ENCODE measurements at regions not wholly inside any gene's neighbourhood (a gene's known extent, or its start where the extent isn't known, plus 50 kb on each side); places are given as distances from the start of the nearest gene placed in this dataset.

- ATAC-seq: no peak
- Mint-ChIP-seq H3K4me3 (no peak overlapping the region), H3K9me3 (no peaks in the 10 kb centered on the region), H3K27me3 (no peaks in the 10 kb centered on the region), H3K27ac (no peak overlapping the region), H3K36me3 (ENCODE audit: low read depth) (no peaks in the 10 kb centered on the region), H3K4me1 (ENCODE audit: low read depth) (no peaks in the 10 kb centered on the region)
- ChIA-PET POLR2A (no interaction called here), CTCF (no interaction called here)
- DNase-seq: no peak
- no peak for TF ChIP-seq CTCF (IDR thresholded peaks at IDR 0.05)
- intact Hi-C loops (cut with micrococcal nuclease): no loop called here
Observed at GRCh38 chr6:51472745-51473487, 614.5 kb downstream of the PKHD1 start.

GRCh38 chr6:51474022-51474975, 613.1 kb downstream of the PKHD1 start:
- Mint-ChIP-seq H3K36me3 (ENCODE audit: low read depth) (no peaks in the 10 kb centered on the region), H3K4me3 (no peak overlapping the region), H3K27me3 (no peaks in the 10 kb centered on the region), H3K4me1 (ENCODE audit: low read depth) (no peaks in the 10 kb centered on the region), H3K9me3 (no peaks in the 10 kb centered on the region), H3K27ac (no peak overlapping the region)
- no peak for ATAC-seq
- intact Hi-C loops (cut with micrococcal nuclease): no loop called here
- CTCF ChIA-PET: no interaction called here
- no peak for DNase-seq
- POLR2A ChIA-PET: no interaction called here
- no peak for TF ChIP-seq CTCF (IDR thresholded peaks at IDR 0.05)

GRCh38 chr6:51477711-51478311, 609.6 kb downstream of the PKHD1 start:
- POLR2A ChIA-PET: no interaction called here
- no peak for ATAC-seq
- no peak for TF ChIP-seq CTCF (IDR thresholded peaks at IDR 0.05)
- no peak overlapping the region for H3K27ac Mint-ChIP-seq
- no peaks in the 10 kb centered on the region for H3K4me1 Mint-ChIP-seq (ENCODE audit: low read depth)
- CTCF ChIA-PET: no interaction called here
- intact Hi-C loops (cut with micrococcal nuclease): no loop called here
- H3K4me3 Mint-ChIP-seq: no peak overlapping the region
- DNase-seq: no peak
- no peaks in the 10 kb centered on the region for H3K36me3 Mint-ChIP-seq (ENCODE audit: low read depth)
- H3K27me3 Mint-ChIP-seq: no peaks in the 10 kb centered on the region
- H3K9me3 Mint-ChIP-seq: peaks cover 2% of the 10 kb centered on the region

GRCh38 chr6:51479296-51479695, 608.1 kb downstream of the PKHD1 start:
- CTCF ChIA-PET: no interaction called here
- POLR2A ChIA-PET: interaction anchor here (0.8 kb wide), 1 partner anchor 22 kb away, joined by 4 read pairs; no protein-coding TSS in a partner anchor

More at GRCh38 chr6:51479296-51479695, 608.1 kb downstream of the PKHD1 start:
- no peak for ATAC-seq
- Mint-ChIP-seq H3K36me3 (ENCODE audit: low read depth) (no peaks in the 10 kb centered on the region), H3K4me3 (no peak overlapping the region), H3K27ac (no peak overlapping the region), H3K9me3 (peaks cover 4% of the 10 kb centered on the region), H3K27me3 (no peaks in the 10 kb centered on the region), H3K4me1 (ENCODE audit: low read depth) (no peaks in the 10 kb centered on the region)
- DNase-seq: no peak
- intact Hi-C loops (cut with micrococcal nuclease): no loop called here
- no peak for TF ChIP-seq CTCF (IDR thresholded peaks at IDR 0.05)
